NB4 (cell line): ENCODE measurements at regions not wholly inside any gene's neighbourhood (a gene's known extent, or its start where the extent isn't known, plus 50 kb on each side); places are given as distances from the start of the nearest gene placed in this dataset.

Source experiments
- DNase-seq: peaks from one replicate; pipeline ENCODE4 v3.0.0; 2010; ENCODE audit warnings: low read depth
- H3K4me3 ChIP-seq: one replicate; pipeline ENCODE4 v1.5.1; 2011; ENCODE audit warnings: mild to moderate bottlenecking, low read depth, low read length, moderate library complexity
- CTCF ChIP-seq: IDR thresholded peaks from one replicate; pipeline ENCODE4 v1.5.1; 2012; ENCODE audit warnings: low read depth, low read length
- MAX ChIP-seq: IDR thresholded peaks from 2 replicates; pipeline ENCODE4 v1.6.1; 2011; ENCODE audit warnings: low read depth, low read length
- MYC ChIP-seq: IDR thresholded peaks from 2 replicates; pipeline ENCODE4 v1.6.1; 2011; ENCODE audit warnings: low read depth, low read length
- POLR2A ChIP-seq: IDR thresholded peaks from 2 replicates; pipeline ENCODE4 v1.6.1; 2011; ENCODE audit warnings: mild to moderate bottlenecking; ENCODE audit not compliant: insufficient read length; ENCODE audit errors: extremely low read depth

GRCh38 chr12:88952562-88952942 is 372.3 kb upstream of the KITLG start:
- no peak overlapping the region for H3K4me3 ChIP-seq
- TF ChIP-seq MYC = no peak
- no peak for TF ChIP-seq POLR2A
- no peak for TF ChIP-seq CTCF
- TF ChIP-seq MAX = no peak
- no peak for DNase-seq

- TF ChIP-seq MAX = no peak
- no peak for TF ChIP-seq MYC
- TF ChIP-seq CTCF = no peak
- no peak for TF ChIP-seq POLR2A
- H3K4me3 ChIP-seq = no peak overlapping the region
- no peak for DNase-seq
Measured at GRCh38 chr12:88951860-88952561, 371.7 kb upstream of the KITLG start.

GRCh38 chr12:88951177-88951576 is 370.9 kb upstream of the KITLG start:
- TF ChIP-seq MYC (no peak), POLR2A (no peak), MAX (no peak), CTCF (no peak)
- H3K4me3 ChIP-seq = no peak overlapping the region
- DNase-seq = no peak

- no peak for DNase-seq
- TF ChIP-seq MYC (no peak), CTCF (peak; percentile 35)
Measured at GRCh38 chr12:88947486-88948043, 367.3 kb upstream of the KITLG start.

GRCh38 chr12:88946372-88946997 is 366.2 kb upstream of the KITLG start:
- 0 out of 2 replicates have a peak, but pooled peaks have one; percentile 18 for TF ChIP-seq MAX
- TF ChIP-seq MYC = peak; percentile 23; the same call in 1 of the 2 replicates
- TF ChIP-seq POLR2A = no peak
- TF ChIP-seq CTCF = peak; percentile 14
- H3K4me3 ChIP-seq = no peak overlapping the region
- peak; percentile 81 for DNase-seq

More at GRCh38 chr12:88947486-88948043, 367.3 kb upstream of the KITLG start:
- no peak overlapping the region for H3K4me3 ChIP-seq
